Thyroid gland (tissue), 4 donors: ENCODE measurements at regions not wholly inside any gene's neighbourhood (a gene's known extent, or its start where the extent isn't known, plus 50 kb on each side); places are given as distances from the start of the nearest gene placed in this dataset.

Source experiments
- POLR2A ChIP-seq, 2 donors: fragments of 450-650 bp; IDR thresholded peaks; one replicate each; pipeline ENCODE4 v1.6.1; 2017; ENCODE audit warnings: antibody characterized with exemption in 2 of 2, mild to moderate bottlenecking in 2 of 2, moderate library complexity in 1 of 2
- TF ChIP-seq, protein P1 (sequence below), 6 experiments: fragments of 200-600 bp in 3 of 6; fragments of 450-650 bp in 3 of 6; sonication (generic) in 3 of 6; IDR thresholded peaks; one replicate each; pipeline ENCODE4 v1.5.1; 2016 to 2019; ENCODE audit warnings: antibody characterized with exemption in 6 of 6, mild to moderate bottlenecking in 2 of 6, inconsistent platforms in 1 of 6, moderate library complexity in 1 of 6

DNA sequence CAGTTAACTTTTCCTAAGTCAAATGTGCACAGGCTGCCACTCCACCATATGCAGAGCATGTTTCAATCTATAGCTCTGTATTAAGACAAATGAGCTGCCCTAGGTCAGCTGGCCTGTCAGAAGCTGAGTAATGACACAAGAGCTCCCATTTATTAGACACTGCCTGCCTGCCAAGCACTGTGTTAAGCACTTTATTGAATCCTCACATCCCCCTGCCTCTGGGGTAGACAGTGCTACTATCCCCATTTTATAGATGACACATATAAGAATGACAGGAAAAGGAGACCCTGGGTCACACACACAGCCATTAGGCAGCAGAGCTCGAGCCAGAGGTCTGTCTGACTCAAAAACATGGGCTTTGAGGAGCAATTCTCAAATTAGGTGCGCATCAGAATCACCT is 179.8 kb upstream of the PDE1C start:
- TF ChIP-seq, protein P1, sequence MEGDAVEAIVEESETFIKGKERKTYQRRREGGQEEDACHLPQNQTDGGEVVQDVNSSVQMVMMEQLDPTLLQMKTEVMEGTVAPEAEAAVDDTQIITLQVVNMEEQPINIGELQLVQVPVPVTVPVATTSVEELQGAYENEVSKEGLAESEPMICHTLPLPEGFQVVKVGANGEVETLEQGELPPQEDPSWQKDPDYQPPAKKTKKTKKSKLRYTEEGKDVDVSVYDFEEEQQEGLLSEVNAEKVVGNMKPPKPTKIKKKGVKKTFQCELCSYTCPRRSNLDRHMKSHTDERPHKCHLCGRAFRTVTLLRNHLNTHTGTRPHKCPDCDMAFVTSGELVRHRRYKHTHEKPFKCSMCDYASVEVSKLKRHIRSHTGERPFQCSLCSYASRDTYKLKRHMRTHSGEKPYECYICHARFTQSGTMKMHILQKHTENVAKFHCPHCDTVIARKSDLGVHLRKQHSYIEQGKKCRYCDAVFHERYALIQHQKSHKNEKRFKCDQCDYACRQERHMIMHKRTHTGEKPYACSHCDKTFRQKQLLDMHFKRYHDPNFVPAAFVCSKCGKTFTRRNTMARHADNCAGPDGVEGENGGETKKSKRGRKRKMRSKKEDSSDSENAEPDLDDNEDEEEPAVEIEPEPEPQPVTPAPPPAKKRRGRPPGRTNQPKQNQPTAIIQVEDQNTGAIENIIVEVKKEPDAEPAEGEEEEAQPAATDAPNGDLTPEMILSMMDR (IDR thresholded peaks at IDR 0.05): no peak
- no peak for TF ChIP-seq POLR2A (IDR thresholded peaks at IDR 0.05)
